ENCODE measurements at regions not wholly inside any gene's neighbourhood (a gene's known extent, or its start where the extent isn't known, plus 50 kb on each side); places are given as distances from the start of the nearest gene placed in this dataset.

- no peak for DNase-seq
These were observed 317.4 kb downstream of the SAMD5 start for GRCh38 chr6:147825848-147826247.

- no peak for DNase-seq
These were observed 318.2 kb downstream of the SAMD5 start for GRCh38 chr6:147826698-147827097.

GRCh38 chr6:147829418-147829817 lies 320.9 kb downstream of the SAMD5 start:
- DNase-seq, result no peak

DNA sequence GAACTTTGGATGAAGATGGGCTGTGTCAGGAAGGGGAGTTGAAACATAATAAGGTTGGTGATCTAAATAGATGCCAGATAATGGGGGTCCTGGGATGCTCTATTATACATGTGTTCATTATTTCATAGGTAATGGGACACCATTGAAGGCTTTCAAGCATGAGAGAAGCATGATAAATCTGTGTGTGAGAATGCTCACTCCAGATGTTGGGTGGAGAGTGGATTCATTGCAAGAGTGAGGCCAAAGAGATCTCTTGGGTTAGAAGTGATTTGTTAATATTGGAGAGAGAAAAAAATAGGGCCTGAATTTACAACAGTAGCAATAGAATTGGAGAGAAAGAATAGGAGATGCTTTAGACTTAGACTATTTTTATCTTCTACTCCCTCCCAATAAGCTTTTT lies 321.3 kb downstream of the SAMD5 start:
- no peak for DNase-seq

GRCh38 chr6:147831356-147831755 lies 322.9 kb downstream of the SAMD5 start:
- no peak for DNase-seq

- no peak for DNase-seq
These were observed 325.1 kb downstream of the SAMD5 start for GRCh38 chr6:147833607-147834006.

- no peak for DNase-seq
These were observed 325.7 kb downstream of the SAMD5 start for GRCh38 chr6:147834084-147834776.

- DNase-seq, result no peak
These were observed 329.1 kb downstream of the SAMD5 start for GRCh38 chr6:147837540-147837939.

GRCh38 chr6:147839708-147840610 lies 331.5 kb downstream of the SAMD5 start:
- no peak for DNase-seq

DNA sequence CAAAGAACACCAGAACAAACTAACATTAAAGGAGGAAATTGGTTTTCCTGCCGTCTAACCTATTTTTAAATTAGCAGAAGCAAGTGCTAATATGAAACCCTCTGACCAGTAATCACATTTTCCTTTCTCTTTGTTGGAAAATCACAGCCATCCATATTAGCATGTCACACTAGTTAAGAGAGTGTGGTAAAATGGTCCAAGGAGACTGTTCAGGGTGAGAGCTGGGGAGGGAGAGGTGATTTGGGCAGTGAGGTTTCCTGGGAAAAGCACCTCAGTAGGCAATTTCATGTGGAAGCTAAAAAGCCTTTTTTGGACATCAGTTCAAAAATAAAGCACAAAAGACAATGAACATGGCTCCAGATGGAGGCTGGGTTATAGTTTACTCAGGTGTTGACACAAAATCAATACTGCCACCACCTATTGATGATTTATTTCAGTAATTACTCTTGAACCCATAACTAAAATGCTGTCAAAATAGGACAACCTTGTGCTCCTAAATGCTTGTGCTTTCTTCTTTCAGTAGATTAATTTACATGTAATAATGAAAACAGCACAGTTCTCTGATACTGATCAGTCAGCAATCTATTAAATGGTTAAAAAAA lies 333.2 kb downstream of the SAMD5 start:
- DNase-seq, result no peak

GRCh38 chr6:147849401-147850330 lies 341.2 kb downstream of the SAMD5 start:
- DNase-seq, result no peak

- no peak for DNase-seq
These were observed 344.3 kb downstream of the SAMD5 start for GRCh38 chr6:147852772-147853171.

DNA sequence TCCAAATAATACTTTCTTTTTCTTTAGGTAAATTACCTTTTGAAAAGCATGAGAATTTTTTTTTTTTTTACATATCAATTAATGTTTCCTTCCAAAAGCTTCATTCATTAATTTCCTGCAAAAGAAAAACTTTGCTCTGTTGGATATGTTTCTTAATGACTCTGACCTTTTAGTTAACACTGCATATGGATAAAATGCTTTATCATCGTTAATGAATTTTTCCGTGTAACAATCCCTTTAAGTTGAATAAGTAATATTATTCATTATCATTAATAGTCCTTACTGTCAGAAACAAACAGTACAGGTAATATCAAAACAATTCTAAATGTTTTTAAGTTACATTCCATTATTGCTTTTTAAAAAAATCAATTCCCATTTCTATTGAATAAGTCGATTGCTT lies 345.1 kb downstream of the SAMD5 start:
- no peak for DNase-seq

GRCh38 chr6:147855803-147856482 lies 347.5 kb downstream of the SAMD5 start:
- DNase-seq, result no peak

GRCh38 chr6:147856687-147857086 lies 348.2 kb downstream of the SAMD5 start:
- DNase-seq, result no peak

- no peak for DNase-seq
These were observed 349.9 kb downstream of the SAMD5 start for GRCh38 chr6:147858421-147858820.

DNA sequence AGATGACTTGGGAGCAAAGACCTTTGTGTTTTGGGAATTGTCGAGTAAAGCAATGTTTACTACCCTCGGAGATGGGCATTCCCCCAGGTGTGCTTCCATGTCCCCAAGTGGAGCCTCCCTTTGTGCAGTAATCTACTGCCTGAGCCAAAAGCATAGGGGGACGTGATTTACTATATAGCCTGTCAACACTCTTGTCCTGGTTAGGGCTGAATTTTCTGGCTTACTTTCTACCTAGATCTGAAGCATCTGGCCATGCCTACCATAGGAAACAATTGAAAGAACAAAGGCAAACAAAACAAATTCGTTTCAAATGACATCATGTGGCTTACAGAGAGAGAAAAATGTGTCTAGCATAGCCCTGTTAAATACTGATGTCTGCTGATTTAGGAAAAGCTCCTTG lies 350.6 kb downstream of the SAMD5 start:
- no peak for DNase-seq

DNA sequence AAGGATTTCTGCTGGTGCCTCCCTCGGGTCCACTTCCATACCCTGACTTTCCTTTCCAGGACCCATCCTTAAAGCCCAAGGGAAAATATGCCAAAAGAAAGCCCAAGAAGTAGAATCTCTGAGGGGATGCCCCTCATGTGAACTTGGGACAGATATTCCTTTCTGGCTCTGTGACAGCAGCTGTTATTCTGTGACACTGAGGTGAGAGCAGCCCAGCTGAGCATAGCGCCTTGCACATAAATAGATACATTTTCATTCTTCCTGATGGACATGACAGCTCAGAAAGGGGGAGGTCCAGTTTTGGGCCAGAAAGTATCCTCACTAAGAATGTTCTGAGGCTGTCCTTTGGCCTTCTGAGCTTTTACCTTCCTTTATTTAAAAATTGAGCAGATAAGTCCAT lies 353.2 kb downstream of the SAMD5 start:
- DNase-seq, result no peak

- DNase-seq, result no peak
These were observed 359.1 kb downstream of the SAMD5 start for GRCh38 chr6:147867433-147868226.

GRCh38 chr6:147868427-147869190 lies 360.1 kb downstream of the SAMD5 start:
- no peak for DNase-seq

Data from CD4-positive, alpha-beta T cell treated with Interleukin-6 for 4 hours (primary cell).